OCI-LY3 (cell line): ENCODE measurements at regions not wholly inside any gene's neighbourhood (a gene's known extent, or its start where the extent isn't known, plus 50 kb on each side); places are given as distances from the start of the nearest gene placed in this dataset.

ENCODE experiments used
- H2AFZ ChIP-seq: fragments of 200-600, 300-600 bp; shearing (Covaris generic); 2 replicates; pipeline ENCODE4 v1.6.0; 2014; ENCODE audit warnings: antibody characterized with exemption, low read depth, low read length
- H3K27ac ChIP-seq: fragments of 200-600, 300-600 bp; sonication (generic); 2 replicates; pipeline ENCODE4 v1.5.1; 2014; ENCODE audit warnings: mild to moderate bottlenecking, low read length, moderate library complexity, mixed read lengths
- H3K27me3 ChIP-seq: fragments of 200-600, 300-600 bp; sonication (generic); 2 replicates; pipeline ENCODE4 v1.6.1; 2014; ENCODE audit warnings: low read depth, low read length, mixed read lengths
- H3K36me3 ChIP-seq: fragments of 200-600, 300-600 bp; sonication (generic); replicated peaks from 2 replicates; pipeline ENCODE3; 2014; ENCODE audit warnings: low read depth, low read length, mixed read lengths
- H3K4me1 ChIP-seq: fragments of 300-600, 200-600 bp; sonication (generic); 2 replicates; pipeline ENCODE4 v1.6.1; 2014; ENCODE audit warnings: low read length, mixed read lengths
- H3K4me2 ChIP-seq: fragments of 200-600, 300-600 bp; sonication (generic); 2 replicates; pipeline ENCODE4 v1.6.1; 2014; ENCODE audit warnings: low read length, mixed read lengths
- H3K4me3 ChIP-seq: fragments of 300-600, 200-600 bp; sonication (generic); 2 replicates; pipeline ENCODE4 v1.5.1; 2014; ENCODE audit warnings: antibody characterized with exemption, mild to moderate bottlenecking, low read length, moderate library complexity
- H3K79me2 ChIP-seq: fragments of 300-600, 200-600 bp; shearing (Covaris generic); 2 replicates; pipeline ENCODE4 v1.6.1; 2014; ENCODE audit warnings: mild to moderate bottlenecking, low read length, mixed read lengths
- H3K9ac ChIP-seq: fragments of 300-600, 200-600 bp; shearing (Covaris generic); 2 replicates; pipeline ENCODE4 v1.6.0; 2014; ENCODE audit warnings: mild to moderate bottlenecking, low read length, moderate library complexity
- H3K9me3 ChIP-seq: fragments of 200-600, 300-600 bp; shearing (Covaris generic); 2 replicates; pipeline ENCODE4 v1.6.1; 2014; ENCODE audit warnings: low read length, mixed read lengths; ENCODE audit not compliant: insufficient read depth
- H4K20me1 ChIP-seq: fragments of 200-600, 300-600 bp; sonication (generic); 2 replicates; pipeline ENCODE4 v1.6.1; 2016; ENCODE audit warnings: low read length, mixed read lengths; ENCODE audit not compliant: insufficient read depth
- CTCF ChIP-seq: fragments of 200-600, 300-600 bp; sonication (generic); IDR thresholded peaks from 2 replicates; pipeline ENCODE4 v1.5.1; 2014; ENCODE audit warnings: antibody characterized with exemption, low read length, low read depth
- EZH2phosphoT487 ChIP-seq: fragments of 200-600 bp; shearing (Covaris generic); IDR thresholded peaks from 2 replicates; pipeline ENCODE4 v1.6.1; 2018; ENCODE audit warnings: antibody characterized with exemption, mixed run types, low read depth

GRCh38 chr3:171948674-171949073 lies 90.7 kb upstream of the FNDC3B start:
- Histone ChIP-seq H3K9ac (no peak overlapping the region), H3K4me1 (0 out of 2 replicates have a peak, but pooled peaks cover 4% of the 10 kb centered on the region), H3K27ac (no peak overlapping the region), H3K36me3 (no peaks in the 10 kb centered on the region), H3K4me2 (no peak overlapping the region), H3K27me3 (0 out of 2 replicates have a peak, but pooled peaks cover 9% of the 10 kb centered on the region), H2AFZ (no peak overlapping the region), H3K4me3 (no peak overlapping the region), H3K79me2 (no peaks in the 10 kb centered on the region), H4K20me1 (no peaks in the 10 kb centered on the region), H3K9me3 (no peaks in the 10 kb centered on the region)
- TF ChIP-seq EZH2phosphoT487, result no peak
- no peak for TF ChIP-seq CTCF

- H3K4me1 ChIP-seq, result 0 out of 2 replicates have a peak, but pooled peaks cover 4% of the 10 kb centered on the region
- H3K9me3 ChIP-seq, result no peaks in the 10 kb centered on the region
- H3K4me3 ChIP-seq, result no peak overlapping the region
- H4K20me1 ChIP-seq, result no peaks in the 10 kb centered on the region
- no peaks in the 10 kb centered on the region for H3K79me2 ChIP-seq
- no peaks in the 10 kb centered on the region for H3K36me3 ChIP-seq
- H2AFZ ChIP-seq, result no peak overlapping the region
- no peak overlapping the region for H3K4me2 ChIP-seq
- no peak overlapping the region for H3K9ac ChIP-seq
- no peak overlapping the region for H3K27ac ChIP-seq
- 0 out of 2 replicates have a peak, but pooled peaks cover 9% of the 10 kb centered on the region for H3K27me3 ChIP-seq
- TF ChIP-seq EZH2phosphoT487 (no peak), CTCF (no peak)
Measured at GRCh38 chr3:171949554-171949953, 89.8 kb upstream of the FNDC3B start.

GRCh38 chr3:171950373-171950772 lies 89.0 kb upstream of the FNDC3B start:
- Histone ChIP-seq H3K27ac (no peak overlapping the region), H3K4me1 (0 out of 2 replicates have a peak, but pooled peaks cover 4% of the 10 kb centered on the region), H3K79me2 (no peaks in the 10 kb centered on the region), H3K27me3 (0 out of 2 replicates have a peak, but pooled peaks cover 9% of the 10 kb centered on the region), H3K9me3 (no peaks in the 10 kb centered on the region), H2AFZ (no peak overlapping the region), H3K4me2 (no peak overlapping the region), H4K20me1 (no peaks in the 10 kb centered on the region), H3K4me3 (no peak overlapping the region), H3K36me3 (no peaks in the 10 kb centered on the region), H3K9ac (no peak overlapping the region)
- no peak for TF ChIP-seq CTCF
- TF ChIP-seq EZH2phosphoT487, result no peak

- no peak for TF ChIP-seq CTCF
- TF ChIP-seq EZH2phosphoT487, result no peak
- Histone ChIP-seq H3K4me2 (no peak overlapping the region), H3K4me1 (0 out of 2 replicates have a peak, but pooled peaks cover 4% of the 10 kb centered on the region), H3K27me3 (0 out of 2 replicates have a peak, but pooled peaks cover 9% of the 10 kb centered on the region), H3K79me2 (no peaks in the 10 kb centered on the region), H4K20me1 (no peaks in the 10 kb centered on the region), H2AFZ (no peak overlapping the region), H3K36me3 (no peaks in the 10 kb centered on the region), H3K9me3 (no peaks in the 10 kb centered on the region), H3K4me3 (no peak overlapping the region), H3K27ac (no peak overlapping the region), H3K9ac (no peak overlapping the region)
Measured at GRCh38 chr3:171951597-171951996, 87.8 kb upstream of the FNDC3B start.
